ENCODE measurements at regions not wholly inside any gene's neighbourhood (a gene's known extent, or its start where the extent isn't known, plus 50 kb on each side); places are given as distances from the start of the nearest gene placed in this dataset.

DNA sequence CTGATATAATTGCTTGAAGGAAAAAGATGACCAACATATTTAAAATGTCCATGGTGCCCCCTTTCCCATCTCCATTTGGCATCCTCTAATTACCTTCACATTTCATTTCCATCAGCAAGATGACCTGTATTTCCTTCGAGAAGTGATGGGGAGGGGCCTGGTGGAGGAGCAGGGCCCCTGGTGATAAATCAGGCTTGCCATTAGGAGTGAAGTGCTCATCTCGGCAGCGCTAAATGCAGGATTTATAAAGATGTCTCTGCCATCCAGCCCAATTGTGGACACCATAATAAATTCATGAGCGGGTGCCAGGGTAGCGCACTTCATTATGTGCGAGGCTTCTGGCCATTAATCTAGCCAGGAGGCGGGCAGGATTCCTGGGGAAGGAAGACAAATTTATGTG is 101.5 kb upstream of the IRX6 start:
- TF ChIP-seq, protein P1, sequence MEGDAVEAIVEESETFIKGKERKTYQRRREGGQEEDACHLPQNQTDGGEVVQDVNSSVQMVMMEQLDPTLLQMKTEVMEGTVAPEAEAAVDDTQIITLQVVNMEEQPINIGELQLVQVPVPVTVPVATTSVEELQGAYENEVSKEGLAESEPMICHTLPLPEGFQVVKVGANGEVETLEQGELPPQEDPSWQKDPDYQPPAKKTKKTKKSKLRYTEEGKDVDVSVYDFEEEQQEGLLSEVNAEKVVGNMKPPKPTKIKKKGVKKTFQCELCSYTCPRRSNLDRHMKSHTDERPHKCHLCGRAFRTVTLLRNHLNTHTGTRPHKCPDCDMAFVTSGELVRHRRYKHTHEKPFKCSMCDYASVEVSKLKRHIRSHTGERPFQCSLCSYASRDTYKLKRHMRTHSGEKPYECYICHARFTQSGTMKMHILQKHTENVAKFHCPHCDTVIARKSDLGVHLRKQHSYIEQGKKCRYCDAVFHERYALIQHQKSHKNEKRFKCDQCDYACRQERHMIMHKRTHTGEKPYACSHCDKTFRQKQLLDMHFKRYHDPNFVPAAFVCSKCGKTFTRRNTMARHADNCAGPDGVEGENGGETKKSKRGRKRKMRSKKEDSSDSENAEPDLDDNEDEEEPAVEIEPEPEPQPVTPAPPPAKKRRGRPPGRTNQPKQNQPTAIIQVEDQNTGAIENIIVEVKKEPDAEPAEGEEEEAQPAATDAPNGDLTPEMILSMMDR (IDR thresholded peaks at IDR 0.05), result no peak
- TF ChIP-seq POLR2A (IDR thresholded peaks at IDR 0.05) (no peak), POLR2AphosphoS5 (IDR thresholded peaks at IDR 0.05) (no peak)
